Keratinocyte (primary cell): ENCODE measurements at regions not wholly inside any gene's neighbourhood (a gene's known extent, or its start where the extent isn't known, plus 50 kb on each side); places are given as distances from the start of the nearest gene placed in this dataset.

Experiments
- DNase-seq: peaks from one replicate; pipeline ENCODE4 v3.0.0-alpha.2; 2011; ENCODE audit warnings: low read depth, missing footprints, low spot score
- FAIRE-seq: peaks from 2 replicates; lab custom pipeline; 2011; peaks lifted over from hg19 to GRCh38; lab: Jason Lieb, UNC
- H2AFZ ChIP-seq: 2 replicates; pipeline ENCODE4 v1.6.0; 2012; ENCODE audit warnings: low read length, control low read depth, inconsistent platforms; ENCODE audit not compliant: control insufficient read depth
- H3K27ac ChIP-seq: 2 replicates; pipeline ENCODE4 v1.5.1; 2011; ENCODE audit warnings: low read length; ENCODE audit not compliant: control insufficient read depth, insufficient read depth
- H3K27me3 ChIP-seq: 3 replicates; pipeline ENCODE4 v1.6.0; 2011; ENCODE audit warnings: low read length; ENCODE audit not compliant: control insufficient read depth, insufficient read depth; ENCODE audit errors: extremely low read depth
- H3K36me3 ChIP-seq, 2 experiments: 2 replicates in 1 of 2; 3 replicates in 1 of 2; pipeline ENCODE4 v1.5.1; 2011; ENCODE audit warnings: low read length in 2 of 2, mild to moderate bottlenecking in 1 of 2; ENCODE audit not compliant: control insufficient read depth in 2 of 2, insufficient read depth in 2 of 2; ENCODE audit errors: extremely low read depth in 1 of 2
- H3K4me1 ChIP-seq: 3 replicates; pipeline ENCODE4 v1.5.1; 2011; ENCODE audit warnings: low read length; ENCODE audit not compliant: control insufficient read depth, insufficient read depth; ENCODE audit errors: extremely low read depth
- H3K4me2 ChIP-seq: 3 replicates; pipeline ENCODE4 v1.6.0; 2011; ENCODE audit warnings: low read depth, low read length; ENCODE audit not compliant: control insufficient read depth, insufficient read depth; ENCODE audit errors: extremely low read depth
- H3K4me3 ChIP-seq, 3 experiments: fragments of 200-600 bp in 1 of 3; sonication (generic) in 1 of 3; 2 replicates in 2 of 3; 3 replicates in 1 of 3; pipeline ENCODE4 v1.5.1; 2011 to 2016; ENCODE audit warnings: low read length in 3 of 3, mild to moderate bottlenecking in 3 of 3, control low read depth in 2 of 3, inconsistent platforms in 1 of 3, low read depth in 1 of 3, mixed read lengths in 1 of 3, mixed run types in 1 of 3, moderate library complexity in 1 of 3; ENCODE audit not compliant: control insufficient read depth in 2 of 3, insufficient read depth in 2 of 3; ENCODE audit errors: extremely low read depth in 1 of 3
- H3K79me2 ChIP-seq: 2 replicates; pipeline ENCODE4 v1.6.0; 2012; ENCODE audit warnings: low read length; ENCODE audit not compliant: control insufficient read depth, insufficient read depth
- H3K9ac ChIP-seq: 3 replicates; pipeline ENCODE4 v1.6.0; 2011; ENCODE audit warnings: low read length; ENCODE audit not compliant: control insufficient read depth, insufficient read depth; ENCODE audit errors: extremely low read depth
- H3K9me1 ChIP-seq: 3 replicates; pipeline ENCODE4 v1.6.0; 2011; ENCODE audit warnings: low read length; ENCODE audit not compliant: control insufficient read depth, insufficient read depth; ENCODE audit errors: extremely low read depth
- H3K9me3 ChIP-seq: 2 replicates; pipeline ENCODE4 v1.5.1; 2012; ENCODE audit warnings: low read depth, low read length; ENCODE audit not compliant: control insufficient read depth
- H4K20me1 ChIP-seq: 3 replicates; pipeline ENCODE4 v1.6.0; 2011; ENCODE audit warnings: low read length; ENCODE audit not compliant: control insufficient read depth, insufficient read depth; ENCODE audit errors: extremely low read depth
- CTCF ChIP-seq, 3 experiments: IDR thresholded peaks in 1 of 3; conservative IDR thresholded peaks in 1 of 3; optimal IDR thresholded peaks in 1 of 3; 2 replicates in 2 of 3; 3 replicates in 1 of 3; pipeline versions ENCODE3 to v1.5.1; 2011; ENCODE audit warnings: low read length in 3 of 3, mild to moderate bottlenecking in 3 of 3, moderate library complexity in 2 of 3, control low read depth in 1 of 3, inconsistent platforms in 1 of 3; ENCODE audit not compliant: insufficient read depth in 2 of 3; ENCODE audit errors: extremely low read depth in 1 of 3
- EZH2 ChIP-seq: IDR thresholded peaks from one replicate; pipeline ENCODE4 v1.6.1; 2012; ENCODE audit warnings: inconsistent platforms, mild to moderate bottlenecking, low read length, moderate library complexity
- dilution Hi-C: fragments of 300-500 bp; cut with MboI; formaldehyde crosslinking; loops from one replicate; pipeline ENCODE4 v1.7.0; 2020; ENCODE audit warnings: low sequenced_read_pairs; ENCODE audit not compliant: extremely low pct_ligation_motif_present

- H3K9ac ChIP-seq, result no peak overlapping the region
- DNase-seq (no peak), FAIRE-seq (no peak)
- H3K36me3 ChIP-seq, result no peaks in the 10 kb centered on the region
- H2AFZ ChIP-seq, result no peak overlapping the region
- H4K20me1 ChIP-seq, result no peaks in the 10 kb centered on the region
- H3K27me3 ChIP-seq, result no peaks in the 10 kb centered on the region
- H3K9me1 ChIP-seq, result no peaks in the 10 kb centered on the region
- no peak for TF ChIP-seq EZH2
- dilution Hi-C loops, result no loop called here
- no peak overlapping the region for H3K4me3 ChIP-seq
- no peaks in the 10 kb centered on the region for H3K9me3 ChIP-seq
- no peak overlapping the region for H3K27ac ChIP-seq
- H3K4me1 ChIP-seq, result peaks cover 25% of the 10 kb centered on the region
- no peak overlapping the region for H3K4me2 ChIP-seq
- H3K79me2 ChIP-seq, result no peaks in the 10 kb centered on the region
These were observed 99.0 kb downstream of the C12orf75 start for GRCh38 chr12:105429511-105429910.

GRCh38 chr12:105431537-105432100, 101.1 kb downstream of the C12orf75 start:
- no peaks in the 10 kb centered on the region for H3K9me1 ChIP-seq
- H3K4me1 ChIP-seq, result peaks cover 26% of the 10 kb centered on the region
- TF ChIP-seq EZH2, result no peak
- no peaks in the 10 kb centered on the region for H4K20me1 ChIP-seq
- H3K9ac ChIP-seq, result no peak overlapping the region
- H3K4me2 ChIP-seq, result no peak overlapping the region
- no peak overlapping the region for H2AFZ ChIP-seq
- H3K36me3 ChIP-seq, result no peaks in the 10 kb centered on the region
- H3K27me3 ChIP-seq, result no peaks in the 10 kb centered on the region
- no peak overlapping the region for H3K27ac ChIP-seq
- dilution Hi-C loops, result no loop called here
- H3K4me3 ChIP-seq, result no peak overlapping the region
- FAIRE-seq (no peak), DNase-seq (no peak)
- no peaks in the 10 kb centered on the region for H3K9me3 ChIP-seq
- H3K79me2 ChIP-seq, result no peaks in the 10 kb centered on the region

GRCh38 chr12:105433804-105434203, 103.3 kb downstream of the C12orf75 start:
- Histone ChIP-seq H3K9me3 (no peaks in the 10 kb centered on the region), H4K20me1 (no peaks in the 10 kb centered on the region), H3K27ac (peak overlapping the region; percentile 87), H3K4me3 (peak overlapping the region in 1 of 3 experiments; percentile 28), H2AFZ (peak overlapping the region; percentile 56), H3K79me2 (no peaks in the 10 kb centered on the region), H3K9ac (peak overlapping the region; percentile 42), H3K4me2 (peak overlapping the region; percentile 66), H3K36me3 (no peaks in the 10 kb centered on the region), H3K9me1 (no peaks in the 10 kb centered on the region), H3K4me1 (peaks cover 16% of the 10 kb centered on the region), H3K27me3 (no peaks in the 10 kb centered on the region)
- dilution Hi-C loops, result no loop called here
- FAIRE-seq (peak; percentile 93), DNase-seq (no peak)
- TF ChIP-seq CTCF (optimal IDR thresholded peaks at IDR 0.05 in 1 of 3, IDR thresholded peaks at IDR 0.05 in 1 of 3, conservative IDR thresholded peaks at IDR 0.05 in 1 of 3; ENCODE audit: extremely low read depth in 1 of 3, insufficient read depth in 2 of 3, low read length in 3 of 3) (no peak), EZH2 (no peak)
